Activated CD4-positive, alpha-beta T cell treated with anti-CD3 and anti-CD28 coated beads, Interleukin-10, Interleukin-2, amounts not matched to agents 100 ng/mL and 50 ng/mL, durations not matched to agents 16 hours and 8 hours (primary cell): ENCODE measurements at regions not wholly inside any gene's neighbourhood (a gene's known extent, or its start where the extent isn't known, plus 50 kb on each side); places are given as distances from the start of the nearest gene placed in this dataset.

Experiments used
- DNase-seq: peaks from one replicate; pipeline ENCODE4 v3.0.0-alpha.2; 2020

DNA sequence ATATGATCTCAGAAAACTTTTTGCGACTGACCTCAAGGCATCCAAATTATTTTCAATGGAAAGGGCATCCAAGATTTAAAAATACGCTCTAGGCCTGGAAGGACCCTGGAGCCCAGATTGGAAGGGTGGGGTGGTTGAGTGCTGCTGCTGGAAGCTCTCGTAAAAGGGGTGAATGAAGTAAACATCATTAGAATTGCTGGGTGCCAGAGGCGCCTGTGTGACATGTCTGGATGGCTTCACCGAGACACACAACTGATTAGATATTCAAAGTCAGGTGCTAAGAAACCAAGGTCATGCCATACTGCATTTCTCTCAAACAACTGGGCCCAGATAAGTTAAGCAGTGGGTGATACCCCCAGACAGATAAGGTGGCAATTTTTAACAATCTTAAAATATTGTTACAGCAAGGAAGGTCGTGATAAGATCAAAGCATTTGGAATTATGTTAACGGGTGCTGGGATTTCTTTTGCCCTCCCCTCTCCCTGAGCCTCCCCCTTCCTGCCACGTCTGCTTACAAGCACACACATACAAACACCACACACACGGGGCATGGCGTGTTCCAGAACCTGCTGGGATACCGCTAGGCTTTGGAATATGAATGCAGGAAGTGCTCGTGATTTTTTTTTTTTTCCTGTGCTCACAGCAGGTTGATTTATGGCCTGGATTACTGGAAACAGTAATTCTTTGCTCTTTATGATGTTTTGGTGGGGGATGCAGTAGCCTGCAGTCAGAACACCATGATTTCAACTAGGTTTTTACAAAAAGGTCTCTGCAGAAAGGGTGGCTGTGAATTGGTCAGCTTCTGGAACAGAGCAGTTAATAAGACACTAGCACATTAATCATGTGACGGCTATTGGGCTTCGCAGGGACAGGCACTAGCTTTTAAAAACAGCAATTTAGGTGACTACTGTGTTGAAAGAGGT is 551.2 kb downstream of the QKI start:
- no peak for DNase-seq

DNA sequence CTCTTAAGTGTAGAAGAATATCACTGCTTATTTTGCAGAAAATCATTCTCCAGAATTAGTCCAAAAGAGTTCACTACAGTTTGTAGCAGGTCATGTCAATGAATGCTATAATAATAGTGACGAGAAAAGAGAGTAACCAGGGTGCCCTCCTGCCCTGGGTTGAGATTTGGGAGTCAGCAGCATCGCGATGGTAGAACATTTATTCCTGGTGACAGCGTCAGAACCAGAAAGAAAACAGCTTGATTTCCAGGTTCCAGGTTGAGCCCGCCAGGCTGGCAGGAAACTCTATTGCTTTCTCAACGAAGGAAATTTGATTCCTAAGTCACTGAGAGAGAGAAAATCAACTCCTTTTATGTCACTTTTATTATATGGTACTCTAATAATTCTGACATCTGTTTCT is 550.3 kb downstream of the QKI start:
- DNase-seq = no peak

DNA sequence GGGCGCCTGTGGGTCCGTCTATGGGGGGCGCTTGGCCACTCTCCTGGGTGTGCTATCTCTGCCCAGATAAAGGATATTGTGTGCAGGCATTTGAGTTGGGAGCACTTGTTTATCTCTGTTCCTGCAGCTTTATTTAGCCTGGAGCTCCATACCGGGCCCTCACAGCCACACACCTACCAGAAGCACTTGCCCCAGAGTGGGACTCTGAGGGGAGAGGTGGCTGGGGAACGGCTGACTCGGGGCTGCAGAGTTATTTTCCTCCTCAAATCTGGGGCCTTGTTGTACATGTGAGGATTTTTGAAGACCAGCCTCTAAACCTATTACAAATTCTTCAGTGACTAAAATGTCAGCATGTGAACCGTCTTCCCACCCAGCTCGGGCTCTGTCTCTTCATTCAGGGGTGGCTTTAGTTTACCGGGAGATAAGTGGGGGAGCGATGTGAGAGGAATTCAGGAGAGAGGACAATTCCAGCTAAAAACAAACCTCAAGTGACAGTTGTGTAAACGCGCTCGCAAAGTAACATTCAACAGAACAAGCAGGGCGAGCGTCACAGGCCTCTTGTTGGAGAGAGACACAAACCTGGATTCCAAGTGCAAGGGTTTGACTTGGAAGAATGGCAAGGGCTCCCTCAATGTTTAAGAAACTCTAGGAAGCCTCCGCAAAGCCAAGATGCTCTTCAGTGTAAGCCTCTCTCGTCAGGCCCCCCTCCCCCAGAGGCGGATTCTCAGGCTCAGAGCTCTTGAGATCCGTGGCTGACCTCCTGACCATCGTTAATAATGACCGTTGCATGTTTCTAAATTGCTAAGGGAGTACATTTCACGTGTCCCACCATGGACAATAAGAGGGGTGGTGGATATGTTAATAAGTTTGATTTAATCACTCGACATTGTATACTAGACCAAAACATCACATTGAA is 548.9 kb downstream of the QKI start:
- no peak for DNase-seq

DNA sequence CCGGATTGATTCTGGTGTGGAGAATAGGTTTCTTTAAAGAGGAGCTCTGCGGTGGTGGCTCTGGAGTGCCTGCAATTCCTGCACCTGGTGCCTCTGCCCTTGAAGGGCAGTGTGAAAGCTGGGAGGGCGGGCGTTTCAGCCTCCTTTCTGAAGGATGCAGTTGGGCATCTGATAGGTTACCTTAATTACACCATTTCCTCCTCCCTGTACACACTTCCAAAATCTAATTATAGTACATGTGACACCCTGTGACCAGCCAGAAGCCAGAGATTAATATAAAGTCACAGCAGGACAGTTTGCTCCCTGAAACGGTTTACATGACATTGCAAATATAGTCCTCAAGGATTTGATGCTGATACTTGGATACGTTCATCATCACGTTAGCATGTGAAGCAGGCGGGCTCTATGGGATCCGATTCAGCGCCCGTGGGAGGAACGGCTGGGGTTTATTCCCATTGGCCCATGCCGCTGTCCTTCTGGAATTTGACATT is 548.2 kb downstream of the QKI start:
- DNase-seq = no peak

DNA sequence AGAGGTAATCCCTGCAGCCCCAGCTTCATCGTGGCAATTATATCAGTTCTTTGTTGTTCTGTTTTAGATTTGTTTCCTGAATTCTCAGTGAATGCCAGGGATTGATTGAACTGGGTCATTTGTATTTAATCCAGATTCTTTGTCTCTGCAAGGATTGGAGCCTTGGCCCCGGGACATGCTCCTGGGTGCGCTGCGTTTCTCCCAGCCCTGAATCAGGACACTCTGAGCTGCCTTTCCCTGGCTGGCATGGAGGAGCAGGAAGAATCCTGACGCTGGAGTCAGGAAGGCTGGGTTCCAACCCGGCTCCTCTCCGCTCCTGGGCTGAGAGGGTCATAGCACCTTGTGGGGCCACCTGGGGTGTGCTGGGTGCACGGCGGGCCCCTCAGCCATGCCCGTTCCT is 545.6 kb downstream of the QKI start:
- DNase-seq = no peak

DNA sequence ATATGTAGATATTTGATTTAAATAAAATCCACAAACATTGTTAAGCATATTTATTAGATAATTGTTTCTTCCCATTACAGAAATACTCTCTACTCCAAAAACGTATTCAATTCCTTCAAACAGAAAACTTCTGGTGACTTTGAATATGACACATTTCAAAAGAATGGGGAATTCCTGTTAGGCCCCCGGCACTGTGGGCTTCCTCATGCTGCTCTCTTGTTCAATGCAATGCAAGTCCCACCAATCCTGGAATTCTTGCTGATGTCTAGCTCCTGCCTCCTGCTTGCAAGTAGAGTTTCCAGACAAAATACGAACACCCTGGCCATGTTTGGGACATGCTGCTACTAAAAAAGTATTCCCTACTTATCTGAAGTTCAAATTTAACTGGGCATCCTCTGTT is 544.1 kb downstream of the QKI start:
- no peak for DNase-seq

DNA sequence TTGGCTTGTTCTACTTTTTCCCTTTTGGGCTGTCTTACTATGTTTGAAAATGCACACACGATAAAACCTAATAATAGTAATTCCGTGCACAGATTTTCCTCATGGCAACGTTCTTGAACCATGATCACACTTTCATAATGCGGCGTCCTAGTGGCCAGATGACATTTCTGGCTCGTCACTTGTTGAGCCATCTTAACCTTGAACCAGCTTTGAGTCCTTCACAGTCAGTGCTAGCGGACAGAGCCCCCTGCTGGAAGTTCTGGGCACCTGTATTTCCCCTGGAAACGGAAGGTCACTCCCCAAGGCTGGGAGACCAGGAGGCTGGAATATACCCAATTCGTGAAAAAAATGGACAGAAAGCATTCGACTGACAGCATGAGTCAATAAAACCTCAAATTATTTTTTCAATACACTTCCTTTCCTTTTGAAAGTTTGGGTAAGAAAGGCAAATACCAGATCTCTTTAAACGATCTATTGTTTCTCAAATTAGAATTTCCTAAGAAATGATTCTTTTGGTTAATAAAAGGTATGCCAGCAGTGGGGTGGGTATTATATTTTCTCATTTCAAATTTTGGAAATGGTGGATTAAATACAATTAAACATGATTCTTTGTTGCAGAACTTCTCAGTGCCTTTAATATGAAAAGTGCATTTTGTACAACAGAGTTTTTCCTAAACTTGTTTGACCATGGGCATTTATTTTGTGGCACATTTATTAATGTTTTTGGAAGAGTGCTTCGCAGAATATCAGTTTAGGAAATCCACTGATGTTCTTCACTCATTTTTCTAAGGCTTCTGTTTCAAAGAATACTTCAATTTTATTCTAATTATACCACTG is 542.3 kb downstream of the QKI start:
- peak; percentile 71 for DNase-seq

DNA sequence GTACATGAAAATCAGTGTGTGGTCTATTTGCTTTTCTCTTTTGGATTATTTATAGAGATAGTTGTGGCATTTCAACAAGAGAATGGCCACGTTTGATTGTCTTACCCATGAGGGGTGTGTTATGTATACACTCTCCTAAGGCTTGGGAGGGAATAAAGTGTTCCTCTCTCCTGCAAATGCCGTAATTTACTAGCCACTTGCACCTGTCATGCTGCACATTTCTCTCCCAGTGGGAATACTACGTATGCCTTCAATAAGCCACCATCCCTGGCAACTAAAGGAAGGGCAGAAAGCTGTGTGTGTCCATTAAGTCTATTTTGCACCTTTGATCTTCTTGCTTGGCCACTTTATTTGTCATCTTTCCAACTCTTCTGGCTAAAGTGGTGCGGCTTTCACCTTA is 541.2 kb downstream of the QKI start:
- DNase-seq = no peak

DNA sequence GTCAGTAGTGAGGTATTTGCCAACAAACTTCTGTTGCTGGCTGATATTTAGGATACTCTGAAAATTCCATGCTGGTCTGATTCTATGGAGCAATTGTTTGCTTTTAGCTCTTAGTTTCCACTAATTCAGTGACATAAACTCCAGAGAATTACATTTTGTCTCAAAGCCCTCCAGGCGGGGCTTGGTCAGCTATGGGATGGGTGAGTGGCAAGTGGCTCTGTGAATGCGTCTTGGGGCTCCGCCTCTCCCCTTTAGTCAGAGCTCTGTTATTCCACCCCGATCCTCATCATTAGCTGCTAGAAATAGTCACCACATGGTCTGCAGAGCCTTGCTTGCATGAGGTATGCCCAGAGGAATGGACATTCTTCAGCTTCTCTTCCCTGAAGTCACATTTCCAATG is 540.6 kb downstream of the QKI start:
- no peak for DNase-seq

DNA sequence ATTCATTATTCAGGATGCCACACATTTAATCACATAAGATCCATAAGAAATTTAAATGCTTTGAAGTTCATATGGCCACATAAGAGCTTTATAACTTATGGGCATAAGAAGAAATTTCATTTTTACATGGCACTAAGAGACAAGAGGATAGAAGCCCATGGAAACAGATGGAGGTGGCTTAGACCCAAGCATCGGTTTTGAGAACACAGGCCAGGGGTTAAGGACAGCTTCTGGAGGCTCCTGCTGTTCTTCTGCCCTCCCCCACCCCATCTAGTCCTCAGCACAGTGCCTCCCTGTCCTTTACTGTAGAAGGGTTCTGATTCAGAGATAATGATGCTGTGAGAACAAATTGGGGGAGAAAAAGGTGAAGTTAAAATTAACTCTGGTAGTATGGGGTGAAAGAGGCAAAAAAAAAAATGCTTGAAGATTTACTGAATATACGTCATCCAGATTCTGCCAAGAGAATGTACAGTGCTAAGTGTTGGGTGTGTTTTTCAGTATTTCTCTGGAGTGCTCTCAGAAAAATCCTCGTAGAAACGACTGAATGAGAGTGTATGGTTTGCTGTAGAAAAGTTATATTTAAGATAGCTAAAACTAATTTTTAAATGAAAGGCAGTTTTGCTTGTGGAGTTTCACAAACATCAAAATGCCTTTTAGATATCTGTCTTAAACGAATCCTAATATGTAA is 539.7 kb downstream of the QKI start:
- no peak for DNase-seq

DNA sequence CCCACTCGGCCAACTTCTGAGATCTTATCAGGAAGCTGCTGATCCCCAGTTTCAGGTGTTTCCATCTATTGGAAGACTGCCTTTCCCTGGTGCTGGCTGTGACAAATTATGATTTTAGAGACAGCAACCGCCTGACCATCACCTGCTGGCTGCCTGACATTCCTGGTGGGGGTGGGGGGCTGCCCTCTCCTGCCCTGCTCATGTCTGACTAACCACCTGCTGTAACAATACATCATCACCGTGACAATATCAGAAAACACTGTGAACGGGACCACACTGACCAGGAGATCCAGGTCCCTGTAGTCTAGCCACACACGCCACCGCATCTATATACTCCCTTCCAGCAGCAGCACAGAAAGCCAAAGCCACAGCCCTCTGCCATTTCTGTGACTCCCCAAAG is 537.5 kb downstream of the QKI start:
- no peak for DNase-seq

DNA sequence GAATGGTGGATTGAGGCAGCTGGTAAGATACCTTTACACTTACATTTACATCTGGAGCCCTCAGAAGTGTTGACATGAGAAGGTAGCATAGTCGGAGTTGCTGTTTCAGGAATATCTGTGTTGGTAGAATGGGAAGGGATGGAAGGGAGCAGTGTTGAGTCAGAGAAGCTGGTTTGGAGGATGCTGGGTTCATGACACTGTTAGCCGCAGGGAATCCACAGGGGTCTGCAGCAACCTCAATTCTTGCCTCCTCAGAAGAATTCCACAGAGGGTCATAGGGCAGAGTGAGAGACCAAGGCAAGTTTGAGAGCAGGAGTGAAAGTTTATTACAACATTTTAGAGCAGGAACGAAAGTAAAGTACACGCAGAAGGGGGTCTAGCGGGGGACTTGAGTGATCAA is 536.8 kb downstream of the QKI start:
- DNase-seq = no peak

DNA sequence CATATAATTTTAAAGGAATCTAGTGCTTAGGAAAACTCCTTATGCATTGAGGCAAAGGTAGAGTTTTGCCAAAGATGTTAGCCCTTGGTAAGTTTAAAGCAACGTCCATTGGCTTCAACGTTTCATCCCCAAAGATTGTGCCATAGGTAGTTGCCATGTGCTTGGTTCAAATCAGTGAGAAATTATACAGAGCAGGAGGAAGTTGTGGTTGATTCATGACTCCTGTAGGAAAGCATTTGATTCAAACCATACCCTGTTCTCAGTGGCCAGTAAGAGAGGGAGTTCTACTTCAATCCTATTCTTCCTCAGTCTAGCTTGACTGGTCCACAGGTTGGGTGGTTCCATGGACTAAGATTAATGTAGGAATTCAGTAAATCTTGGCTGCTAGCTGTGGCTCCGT is 535.6 kb downstream of the QKI start:
- DNase-seq = no peak

DNA sequence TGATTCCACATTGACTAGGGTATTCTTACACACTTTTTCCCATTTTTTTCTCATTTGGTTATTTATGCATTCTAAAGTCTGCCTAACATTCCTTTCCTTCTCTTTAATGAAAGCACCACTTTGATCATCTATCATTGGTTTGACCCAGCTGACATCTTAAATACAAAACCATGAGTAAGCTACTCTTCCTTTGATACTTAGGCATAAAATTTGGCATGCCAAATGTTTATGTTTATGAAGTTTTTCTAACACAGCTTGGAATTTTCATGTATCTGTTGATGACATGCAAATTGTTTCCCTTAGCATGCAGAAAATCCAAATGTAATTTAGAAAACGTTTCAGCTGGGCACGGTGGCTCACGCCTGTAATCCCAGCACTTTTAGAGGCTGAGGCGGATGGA is 534.9 kb downstream of the QKI start:
- no peak for DNase-seq

DNA sequence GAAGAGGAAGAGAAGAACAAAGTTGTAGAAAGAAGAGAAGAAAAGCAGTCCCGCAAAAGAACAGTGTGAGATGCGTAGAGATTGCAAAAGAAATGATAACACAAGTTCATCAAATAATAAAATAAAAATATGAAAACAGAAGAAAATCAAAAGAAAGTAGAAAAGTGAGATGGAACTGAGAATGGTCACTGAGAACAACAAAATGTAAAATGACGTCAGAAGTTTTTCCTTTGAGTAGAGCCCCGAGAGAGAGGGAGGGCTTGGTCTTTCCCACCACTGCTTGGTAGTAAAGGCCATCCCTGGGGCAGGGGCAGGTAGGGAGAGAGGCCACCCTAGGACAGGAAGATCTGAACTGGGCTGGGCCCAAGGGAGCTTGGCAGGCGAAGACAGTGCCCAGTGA is 533.7 kb downstream of the QKI start:
- DNase-seq = no peak

DNA sequence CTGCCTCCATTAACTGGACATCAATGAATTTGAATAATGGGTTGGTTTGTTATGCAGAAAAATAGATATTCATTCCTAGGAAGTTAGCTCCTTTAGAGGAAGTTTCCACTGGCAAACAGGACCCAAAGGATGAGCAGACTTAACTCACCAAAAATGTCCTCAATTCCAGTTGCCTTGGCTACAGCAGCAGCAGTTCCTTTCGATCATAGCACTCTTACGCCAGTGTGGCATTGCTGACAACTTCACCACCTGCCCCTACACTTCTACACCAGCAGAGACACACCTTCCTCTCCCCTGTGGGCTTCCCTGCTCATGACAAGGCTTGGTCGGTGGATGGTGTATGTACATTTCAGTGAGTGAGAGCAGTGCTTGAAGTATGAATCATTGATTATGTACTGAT is 532.8 kb downstream of the QKI start:
- no peak for DNase-seq

DNA sequence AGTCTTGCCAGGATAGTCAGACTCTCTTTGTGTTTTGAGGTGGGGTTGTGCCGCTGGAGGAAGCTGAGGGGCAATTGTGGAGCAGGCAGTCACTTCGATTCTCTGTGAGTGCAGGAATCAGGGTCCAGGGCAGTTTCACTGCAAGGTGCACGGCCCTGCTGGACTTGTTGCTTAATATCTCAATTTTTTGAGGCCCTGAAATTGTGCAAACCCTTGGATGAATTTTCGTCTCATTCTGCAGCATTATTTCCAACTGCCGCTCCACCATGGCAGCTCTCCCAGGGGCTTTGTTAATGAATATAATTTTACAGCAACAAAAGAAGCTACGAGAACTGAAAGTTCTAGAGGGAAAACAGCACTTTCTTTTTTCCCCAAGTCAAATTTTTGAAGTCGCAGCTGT is 531.9 kb downstream of the QKI start:
- DNase-seq = no peak

DNA sequence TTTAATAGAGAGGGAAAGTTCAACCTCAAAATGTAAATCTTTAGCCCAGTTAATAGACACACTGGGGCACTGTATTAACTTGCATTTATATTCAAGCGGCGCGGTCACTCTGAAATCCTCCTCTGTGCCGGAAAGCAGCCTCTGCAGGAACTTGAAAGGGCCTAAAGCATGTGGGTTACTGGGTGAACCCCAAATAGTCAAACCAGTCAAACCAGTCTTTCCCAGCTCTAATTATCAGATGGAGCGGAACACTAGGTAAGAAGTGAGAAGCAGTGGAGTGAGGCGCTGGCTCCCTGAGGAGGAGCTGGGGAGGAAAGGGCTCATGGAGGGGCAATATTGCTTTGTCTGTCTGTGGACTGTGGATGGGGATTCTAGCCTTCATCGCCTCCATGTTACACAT is 531.3 kb downstream of the QKI start:
- no peak for DNase-seq

DNA sequence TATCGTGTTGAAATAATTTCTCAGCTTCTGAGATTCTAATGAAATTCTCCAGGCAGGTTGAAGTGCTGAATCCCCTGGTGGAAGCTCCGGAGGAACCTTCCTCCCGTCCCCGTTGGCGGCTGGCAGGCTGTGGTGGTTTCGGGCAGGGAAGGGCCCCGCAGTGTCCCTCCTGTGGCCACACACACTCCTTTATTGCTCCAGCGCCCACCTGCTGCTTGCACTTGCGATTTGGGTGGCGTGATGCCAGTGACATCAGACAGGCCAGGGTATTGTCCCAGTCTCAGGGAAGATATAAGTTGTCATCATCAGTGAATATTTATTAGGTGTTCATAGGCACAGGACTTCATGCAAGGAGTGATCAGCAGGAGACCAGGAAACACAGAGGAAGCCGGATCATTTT is 530.4 kb downstream of the QKI start:
- no peak for DNase-seq

DNA sequence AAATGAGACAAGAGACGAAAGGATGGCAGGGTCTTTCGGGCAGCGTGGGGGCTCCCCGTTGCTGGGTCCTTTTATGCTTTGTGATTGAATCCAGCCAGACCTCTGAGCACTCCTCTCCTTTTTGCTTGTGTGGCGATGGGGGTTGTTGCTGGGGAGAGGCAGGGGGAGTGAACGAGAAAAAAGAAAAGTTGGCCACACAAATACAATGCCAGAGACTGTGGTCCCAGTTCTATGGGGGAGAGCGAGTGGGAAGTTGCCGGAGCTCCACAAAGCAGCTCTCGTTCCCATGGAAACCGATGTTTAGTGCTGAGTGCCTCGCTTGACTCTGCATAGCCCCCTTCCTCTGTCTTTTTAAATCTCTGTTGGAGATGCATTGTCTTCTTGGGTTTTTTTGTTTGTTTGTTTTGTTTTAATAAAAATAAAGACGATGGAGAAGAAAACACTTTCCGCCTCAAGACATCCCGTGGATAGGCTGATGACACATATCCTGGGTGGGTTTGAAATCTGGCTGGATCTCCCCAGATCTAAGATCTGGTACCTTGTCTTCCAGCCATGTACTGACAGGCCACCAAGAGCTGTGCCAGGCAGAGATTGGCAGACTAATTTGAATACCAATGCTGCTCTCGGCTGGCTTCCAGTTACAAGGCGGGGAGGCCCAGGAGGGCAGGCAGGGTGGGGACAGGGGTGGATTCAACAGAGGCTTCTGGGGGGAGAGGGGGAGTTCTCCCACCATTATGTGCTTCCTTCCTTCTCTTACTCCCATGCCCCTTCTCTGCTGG is 529.3 kb downstream of the QKI start:
- no peak for DNase-seq

DNA sequence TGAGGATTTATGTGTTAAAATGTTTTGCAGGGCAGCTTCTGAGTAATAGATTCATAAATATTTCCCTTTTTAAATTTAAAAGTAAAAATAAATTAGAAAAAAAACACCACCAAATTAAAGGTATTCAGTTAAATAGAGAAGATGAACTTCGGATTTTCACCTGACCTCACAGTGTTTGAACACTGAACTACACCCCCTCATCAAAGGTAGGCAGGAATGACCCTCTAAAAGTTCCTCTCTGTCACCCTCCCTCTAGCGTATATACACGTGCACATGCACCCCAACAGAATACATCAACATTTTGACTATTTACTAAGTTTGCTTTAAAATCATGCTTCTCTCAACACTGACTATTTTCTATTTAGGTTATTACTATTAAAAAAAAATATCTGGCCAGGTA is 528.3 kb downstream of the QKI start:
- no peak for DNase-seq

DNA sequence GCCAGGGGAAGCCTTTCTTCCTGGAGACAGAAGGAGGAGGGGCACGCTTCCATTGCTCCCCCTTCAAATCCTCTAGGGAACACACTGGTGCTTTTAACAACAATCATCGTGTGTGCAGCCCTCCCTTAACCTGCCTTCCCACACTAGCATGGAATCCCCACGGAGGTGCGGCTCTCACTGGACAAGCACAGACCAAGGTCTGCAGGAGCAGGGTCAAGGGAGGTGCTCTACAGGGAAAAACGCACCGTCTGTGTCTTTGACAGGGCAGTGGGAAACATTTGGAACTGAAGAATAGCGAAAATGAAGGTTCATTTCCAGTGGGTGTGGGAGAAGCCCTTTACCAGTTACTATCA is 527.1 kb downstream of the QKI start:
- no peak for DNase-seq
